Forelimb muscle (tissue), 1 donor: ENCODE measurements at regions not wholly inside any gene's neighbourhood (a gene's known extent, or its start where the extent isn't known, plus 50 kb on each side); places are given as distances from the start of the nearest gene placed in this dataset.
"Not testable (repeated sequence)": the region's sequence is repeated elsewhere in the genome, so short reads cannot be mapped to it uniquely, and the experiment has no call there.

Experiments
- DNase-seq: peaks from one replicate; pipeline ENCODE4 v3.0.0-alpha.2; 2013; ENCODE audit warnings: low read depth

- not testable (repeated sequence) for DNase-seq
These were observed 84.9 kb upstream of the METTL9 start for GRCh38 chr16:21514474-21514840.

DNA sequence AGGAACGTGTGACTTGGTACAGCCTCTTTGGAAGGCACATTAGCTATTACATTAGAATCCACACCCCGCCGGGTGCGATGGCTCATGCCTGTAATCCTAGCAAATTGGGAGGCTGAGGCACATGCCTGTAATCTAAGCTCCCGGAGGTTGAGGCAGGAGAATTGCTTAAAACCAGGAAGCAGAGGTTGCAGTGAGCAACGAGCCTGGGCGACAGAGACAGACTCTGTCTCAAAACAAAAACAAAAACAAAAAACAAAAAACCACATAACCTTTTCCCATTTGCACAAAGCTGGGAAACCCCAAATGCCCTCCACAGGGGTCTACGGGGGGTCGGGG lies 82.7 kb upstream of the METTL9 start:
- not testable (repeated sequence) for DNase-seq

DNA sequence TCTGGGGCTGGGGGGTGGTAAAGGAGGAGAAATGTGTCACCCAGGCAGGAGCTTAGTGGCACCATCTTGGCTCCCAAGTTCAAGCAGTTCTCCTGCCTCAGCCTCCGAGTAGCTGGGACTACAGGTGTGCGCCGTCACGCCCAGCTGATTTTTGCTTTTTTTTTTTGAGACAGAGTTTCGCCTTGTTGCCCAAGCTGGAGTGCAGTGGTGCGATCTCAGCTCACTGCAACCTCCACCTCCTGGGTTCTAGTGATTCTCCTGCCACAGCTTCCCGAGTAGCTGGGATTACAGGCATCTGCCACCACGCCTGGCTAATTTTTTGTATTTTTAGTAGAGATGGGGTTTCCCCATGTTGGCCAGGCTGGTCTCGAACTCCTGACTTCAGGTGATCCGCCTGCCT lies 82.1 kb upstream of the METTL9 start:
- DNase-seq: not testable (repeated sequence)

DNA sequence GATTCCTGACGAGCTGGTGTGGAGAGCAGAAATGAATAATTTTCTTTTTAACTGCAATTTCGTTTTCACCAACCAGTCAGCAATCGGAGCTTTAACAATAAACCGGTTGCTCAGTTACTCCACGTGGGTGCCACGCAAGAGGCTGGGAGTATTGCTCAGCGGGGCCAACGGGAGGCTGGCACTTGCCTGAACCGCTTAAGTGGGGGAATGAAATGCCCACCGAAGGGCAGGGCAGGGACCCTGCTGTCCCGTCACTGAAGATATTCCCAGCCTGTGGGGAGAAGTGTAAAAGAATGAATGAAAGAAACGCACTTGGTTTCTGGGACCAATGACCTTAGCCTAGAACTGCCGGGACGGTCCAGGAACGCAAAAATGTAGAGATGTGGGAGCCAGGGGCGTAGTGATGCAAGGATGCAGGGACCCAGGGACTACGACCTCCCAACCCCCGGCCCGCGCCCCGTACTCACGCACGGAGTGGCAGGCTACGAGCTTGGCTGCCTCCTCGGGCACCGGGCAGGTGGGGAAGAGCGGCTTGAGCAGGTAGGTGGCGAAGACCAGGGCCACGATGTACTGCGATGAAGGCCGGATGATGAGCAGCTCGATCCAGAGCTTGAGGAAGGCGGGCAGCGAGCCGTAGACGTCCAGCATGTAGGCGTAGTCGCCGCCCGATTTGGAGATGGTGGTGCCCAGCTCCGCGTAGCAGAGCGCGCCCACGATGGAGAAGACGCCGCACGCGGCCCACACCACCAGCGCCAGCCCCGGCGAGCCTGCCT lies 79.8 kb upstream of the METTL9 start:
- DNase-seq: not testable (repeated sequence)

GRCh38 chr16:21520134-21521047 lies 79.0 kb upstream of the METTL9 start:
- DNase-seq: peak; percentile 64

GRCh38 chr16:21521048-21521389 lies 78.4 kb upstream of the METTL9 start:
- DNase-seq: not testable (repeated sequence)

- not testable (repeated sequence) for DNase-seq
These were observed 77.8 kb upstream of the METTL9 start for GRCh38 chr16:21521390-21522143.

DNA sequence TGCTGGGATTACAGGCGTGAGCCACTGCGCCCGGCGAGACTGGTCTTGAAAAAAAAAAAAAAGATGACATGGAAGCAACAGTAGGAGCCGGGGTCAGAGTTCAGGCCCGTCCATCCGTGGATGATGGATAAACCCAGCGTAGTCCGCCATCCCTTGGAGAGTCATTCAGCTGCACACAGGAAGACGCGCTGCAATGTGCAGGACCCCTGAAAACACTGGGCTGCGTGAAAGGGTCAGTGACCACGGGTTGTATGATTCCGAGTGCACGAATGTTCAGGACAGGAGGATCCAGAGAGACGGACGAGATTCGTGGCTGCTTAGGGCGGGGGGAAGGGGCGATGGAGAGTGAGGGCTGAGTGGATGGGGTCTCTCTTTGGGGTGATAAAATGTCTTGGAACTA lies 76.5 kb upstream of the METTL9 start:
- DNase-seq: not testable (repeated sequence)

DNA sequence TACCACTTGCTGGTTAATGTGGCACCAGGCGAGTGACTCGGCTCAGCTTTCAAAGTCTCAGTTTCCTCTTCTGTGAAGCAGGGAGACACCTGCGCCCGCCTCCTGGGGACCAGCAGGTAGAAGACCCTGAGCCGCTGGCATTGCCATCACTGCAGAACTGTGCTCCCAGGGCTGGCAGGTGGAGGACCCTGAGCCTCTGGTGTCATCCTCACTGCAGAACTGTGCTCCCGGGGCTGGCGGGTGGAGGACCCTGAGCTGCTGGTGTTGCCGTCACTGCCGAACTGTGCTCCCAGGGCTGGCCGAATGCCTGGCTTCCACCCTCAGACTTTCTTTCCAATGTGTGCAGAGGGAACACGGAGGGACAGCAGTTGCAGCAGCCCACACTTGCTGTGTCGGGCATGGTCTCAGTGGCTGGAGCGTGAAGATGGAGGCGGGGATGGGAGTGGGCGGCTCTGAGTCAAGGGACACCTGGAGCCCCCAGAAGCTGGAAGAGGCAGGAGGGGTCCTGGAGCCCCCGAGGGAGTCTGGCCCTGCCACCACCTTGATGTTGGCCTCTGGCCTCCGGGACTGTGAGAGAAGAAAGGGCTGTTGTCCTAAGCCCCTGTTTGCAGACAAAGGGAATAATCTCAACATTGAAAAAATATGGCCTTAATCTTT lies 75.8 kb upstream of the METTL9 start:
- no peak for DNase-seq

- no peak for DNase-seq
These were observed 75.2 kb upstream of the METTL9 start for GRCh38 chr16:21524068-21524751.

- DNase-seq: not testable (repeated sequence)
These were observed 74.7 kb upstream of the METTL9 start for GRCh38 chr16:21524752-21525028.

DNA sequence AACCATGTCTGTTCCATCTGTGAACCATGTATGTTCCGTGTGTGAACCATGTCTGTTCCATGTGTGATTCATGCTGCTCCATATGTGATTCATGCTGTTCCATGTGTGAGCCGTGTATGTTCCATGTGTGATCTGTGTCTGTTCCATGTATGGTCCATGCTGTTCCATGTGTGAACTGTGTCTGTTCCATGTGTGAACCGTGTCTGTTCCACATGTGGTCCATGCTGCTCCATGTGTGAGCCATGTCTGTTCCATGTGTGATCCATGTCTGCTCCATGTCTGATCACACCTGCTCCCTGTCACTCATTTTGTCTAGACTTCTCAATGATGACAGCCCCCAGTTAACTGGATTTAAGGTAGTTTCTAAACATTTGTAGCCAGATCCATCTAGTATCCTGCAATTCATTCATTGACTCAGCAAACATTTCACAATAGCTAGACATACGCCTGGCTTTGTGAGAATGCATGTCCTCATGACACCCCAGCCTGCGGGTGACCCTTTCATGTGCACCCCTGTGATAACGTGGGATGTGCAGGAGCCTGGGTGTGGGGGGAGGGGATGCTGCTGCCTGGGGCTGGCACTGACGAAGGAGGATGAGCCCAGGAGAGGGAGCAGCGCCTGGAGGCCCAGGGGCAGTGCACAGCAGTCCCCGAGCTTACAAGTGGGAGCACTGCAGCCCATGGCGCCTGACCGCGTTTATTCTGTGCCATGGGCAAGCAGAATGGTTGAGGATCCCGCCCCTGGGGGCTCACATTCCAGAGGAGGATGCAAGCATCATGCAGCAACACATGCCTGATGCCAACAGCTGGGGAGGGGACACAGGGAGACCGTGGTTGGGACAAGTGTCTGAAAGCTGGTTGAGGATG lies 74.1 kb upstream of the METTL9 start:
- not testable (repeated sequence) for DNase-seq

GRCh38 chr16:21525956-21526922 lies 73.1 kb upstream of the METTL9 start:
- not testable (repeated sequence) for DNase-seq

- DNase-seq: no peak
These were observed 72.2 kb upstream of the METTL9 start for GRCh38 chr16:21526923-21527807.

DNA sequence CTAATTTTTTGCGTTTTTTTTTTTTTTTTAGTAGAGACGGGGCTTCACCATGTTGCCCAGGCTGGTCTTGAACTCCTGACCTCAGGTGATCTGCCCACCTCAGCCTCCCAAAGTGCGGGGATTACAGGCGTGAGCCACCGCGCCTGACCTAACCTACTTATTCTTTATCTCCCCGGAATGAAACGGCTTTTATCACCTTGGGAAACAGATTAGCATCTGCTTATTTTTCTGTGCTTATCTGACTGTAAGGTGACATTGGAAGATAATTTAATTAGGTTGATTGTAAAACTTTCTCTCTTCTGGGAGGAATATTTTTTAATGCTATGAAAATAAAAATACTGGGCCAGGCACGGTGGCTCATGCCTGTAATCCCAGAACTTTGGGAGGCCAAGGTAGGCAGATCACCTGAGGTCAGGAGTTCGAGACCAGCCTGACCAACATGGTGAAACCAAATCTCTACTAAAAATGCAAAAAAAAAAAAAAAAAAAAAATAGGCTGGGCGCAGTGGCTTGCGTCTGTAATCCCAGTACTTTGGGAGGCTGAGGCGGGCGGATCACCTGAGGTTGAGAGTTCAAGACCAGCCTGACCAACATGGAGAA lies 70.2 kb upstream of the METTL9 start:
- not testable (repeated sequence) for DNase-seq

DNA sequence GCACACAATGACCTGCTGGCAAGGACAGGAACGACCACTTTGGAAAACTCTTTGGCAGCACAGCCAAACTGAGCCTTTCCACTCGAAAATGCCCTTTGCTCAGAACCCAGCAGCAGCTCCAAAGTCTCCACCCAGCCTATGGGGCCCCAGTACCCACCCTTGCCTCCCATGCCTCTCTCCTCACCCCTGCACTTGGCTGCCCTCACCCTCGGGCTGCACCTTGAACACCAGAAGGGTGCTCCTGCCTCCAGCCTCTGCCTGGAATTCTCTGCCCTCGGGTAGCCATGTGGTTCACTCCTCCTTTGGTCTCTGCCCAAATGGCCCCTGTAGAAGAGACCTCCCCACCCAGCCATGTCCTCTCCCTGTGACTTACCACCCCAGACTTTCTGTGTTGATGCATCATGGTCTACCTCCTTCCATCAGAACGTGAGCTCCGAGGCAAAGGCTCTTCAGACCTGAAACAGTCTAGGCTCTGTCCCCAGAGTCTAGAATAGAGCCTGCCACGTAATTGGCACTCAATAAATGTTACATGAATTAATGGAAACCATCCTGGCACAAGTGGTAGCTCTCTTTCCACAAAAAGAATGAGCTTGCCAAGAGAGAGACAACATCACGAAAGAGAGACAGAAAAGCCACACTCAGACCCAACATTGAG lies 68.5 kb upstream of the METTL9 start:
- not testable (repeated sequence) for DNase-seq

DNA sequence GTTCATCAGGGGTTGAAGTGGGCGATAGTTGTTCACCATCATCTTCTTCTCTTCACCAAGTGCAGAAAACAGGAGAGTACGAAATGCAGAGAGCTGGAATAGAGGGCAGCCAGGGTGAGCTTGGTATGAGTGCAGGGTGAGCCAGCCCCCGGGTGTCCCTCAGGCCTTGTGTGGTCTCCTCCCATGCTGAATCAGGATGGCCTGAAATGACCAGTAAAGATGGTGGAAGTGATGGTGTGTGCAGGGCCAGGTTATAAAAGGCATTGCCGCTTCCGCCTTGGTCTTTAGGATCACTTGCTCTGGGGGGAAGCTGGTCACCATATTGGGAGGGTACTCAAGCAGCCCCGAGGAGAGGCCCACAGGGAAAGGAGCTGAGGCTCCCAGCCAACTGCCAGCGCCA lies 66.4 kb upstream of the METTL9 start:
- DNase-seq: not testable (repeated sequence)
